HepG2 (cell line): ENCODE measurements at regions not wholly inside any gene's neighbourhood (a gene's known extent, or its start where the extent isn't known, plus 50 kb on each side); places are given as distances from the start of the nearest gene placed in this dataset.

ENCODE experiments used
- ERF ChIP-seq: IDR thresholded peaks from 2 replicates; pipeline ENCODE4 v1.6.1; 2018; ENCODE audit warnings: missing biosample characterization, missing genetic modification reagents
- EZH2 ChIP-seq: conservative IDR thresholded peaks from 2 replicates; pipeline ENCODE4 v1.6.1; 2012; ENCODE audit warnings: mild to moderate bottlenecking, low read depth, low read length, moderate library complexity
- PHB2 ChIP-seq: fragments of 450-650 bp; IDR thresholded peaks from 2 replicates; pipeline ENCODE4 v1.6.1; 2018; ENCODE audit not compliant: partially characterized antibody
- SIN3A ChIP-seq: IDR thresholded peaks from 2 replicates; pipeline ENCODE4 v1.6.1; 2011; ENCODE audit warnings: low read depth, mild to moderate bottlenecking, control low read depth, low read length, borderline replicate concordance
- ZKSCAN8 ChIP-seq: IDR thresholded peaks from 2 replicates; pipeline ENCODE4 v1.6.1; 2016; ENCODE audit warnings: borderline replicate concordance, missing genetic modification reagents, missing compliant biosample characterization
- ZNF143 ChIP-seq: sonication (generic); formaldehyde crosslinking; IDR thresholded peaks from 2 replicates; pipeline ENCODE4 v1.4.0; 2020; ENCODE audit warnings: missing genetic modification reagents
- ZNF746 ChIP-seq: sonication (generic); formaldehyde crosslinking; IDR thresholded peaks from 2 replicates; pipeline ENCODE4 v1.8.0; 2022; ENCODE audit warnings: mild to moderate bottlenecking, missing genetic modification reagents
- TF ChIP-seq, protein P1 (sequence below): sonication (generic); formaldehyde crosslinking; IDR thresholded peaks from 2 replicates; pipeline ENCODE4 v1.4.0; 2020; ENCODE audit warnings: low read depth, mild to moderate bottlenecking, missing genetic modification reagents
- TF ChIP-seq, protein P2 (sequence below): sonication (generic); formaldehyde crosslinking; IDR thresholded peaks from 2 replicates; pipeline ENCODE4 v1.5.0; 2020; ENCODE audit warnings: mild to moderate bottlenecking, missing genetic modification reagents, moderate library complexity
- TF ChIP-seq, protein P3 (sequence below), 2 experiments: IDR thresholded peaks; 2 replicates each; pipeline ENCODE4 v1.6.1; 2011 to 2012; ENCODE audit warnings: low read length in 2 of 2, borderline replicate concordance in 1 of 2, low read depth in 1 of 2, mild to moderate bottlenecking in 1 of 2, moderate library complexity in 1 of 2

DNA sequence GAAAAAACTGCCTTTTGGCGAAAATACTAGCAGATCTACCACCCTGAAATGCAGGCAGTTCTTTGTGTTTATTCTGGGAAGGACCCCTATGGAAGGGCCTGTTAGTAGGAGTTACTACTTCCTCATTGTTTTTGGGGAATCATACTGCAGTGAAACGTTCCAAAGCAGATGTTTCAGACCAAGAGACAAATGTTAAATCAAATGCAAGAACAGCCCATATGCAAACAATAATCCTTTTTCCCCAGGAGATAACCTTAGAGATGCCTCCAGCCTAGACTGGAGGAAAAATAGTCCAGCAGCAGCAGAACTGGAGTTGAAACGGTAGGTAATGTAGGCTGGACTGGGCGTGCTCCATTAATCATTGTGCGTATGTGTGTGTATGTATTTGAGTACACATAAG, 65.9 kb upstream of the VWDE start:
- TF ChIP-seq ZNF143 (no peak), ERF (CRISPR knock-in tag) (no peak), SIN3A (no peak), ZKSCAN8 (CRISPR knock-in tag) (no peak), ZNF746 (CRISPR knock-in tag) (no peak), PHB2 (no peak), EZH2 (no peak)
- TF ChIP-seq, protein P1, sequence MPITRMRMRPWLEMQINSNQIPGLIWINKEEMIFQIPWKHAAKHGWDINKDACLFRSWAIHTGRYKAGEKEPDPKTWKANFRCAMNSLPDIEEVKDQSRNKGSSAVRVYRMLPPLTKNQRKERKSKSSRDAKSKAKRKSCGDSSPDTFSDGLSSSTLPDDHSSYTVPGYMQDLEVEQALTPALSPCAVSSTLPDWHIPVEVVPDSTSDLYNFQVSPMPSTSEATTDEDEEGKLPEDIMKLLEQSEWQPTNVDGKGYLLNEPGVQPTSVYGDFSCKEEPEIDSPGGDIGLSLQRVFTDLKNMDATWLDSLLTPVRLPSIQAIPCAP (CRISPR knock-in tag): no peak
- TF ChIP-seq, protein P2, sequence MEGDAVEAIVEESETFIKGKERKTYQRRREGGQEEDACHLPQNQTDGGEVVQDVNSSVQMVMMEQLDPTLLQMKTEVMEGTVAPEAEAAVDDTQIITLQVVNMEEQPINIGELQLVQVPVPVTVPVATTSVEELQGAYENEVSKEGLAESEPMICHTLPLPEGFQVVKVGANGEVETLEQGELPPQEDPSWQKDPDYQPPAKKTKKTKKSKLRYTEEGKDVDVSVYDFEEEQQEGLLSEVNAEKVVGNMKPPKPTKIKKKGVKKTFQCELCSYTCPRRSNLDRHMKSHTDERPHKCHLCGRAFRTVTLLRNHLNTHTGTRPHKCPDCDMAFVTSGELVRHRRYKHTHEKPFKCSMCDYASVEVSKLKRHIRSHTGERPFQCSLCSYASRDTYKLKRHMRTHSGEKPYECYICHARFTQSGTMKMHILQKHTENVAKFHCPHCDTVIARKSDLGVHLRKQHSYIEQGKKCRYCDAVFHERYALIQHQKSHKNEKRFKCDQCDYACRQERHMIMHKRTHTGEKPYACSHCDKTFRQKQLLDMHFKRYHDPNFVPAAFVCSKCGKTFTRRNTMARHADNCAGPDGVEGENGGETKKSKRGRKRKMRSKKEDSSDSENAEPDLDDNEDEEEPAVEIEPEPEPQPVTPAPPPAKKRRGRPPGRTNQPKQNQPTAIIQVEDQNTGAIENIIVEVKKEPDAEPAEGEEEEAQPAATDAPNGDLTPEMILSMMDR: no peak
- TF ChIP-seq, protein P3, sequence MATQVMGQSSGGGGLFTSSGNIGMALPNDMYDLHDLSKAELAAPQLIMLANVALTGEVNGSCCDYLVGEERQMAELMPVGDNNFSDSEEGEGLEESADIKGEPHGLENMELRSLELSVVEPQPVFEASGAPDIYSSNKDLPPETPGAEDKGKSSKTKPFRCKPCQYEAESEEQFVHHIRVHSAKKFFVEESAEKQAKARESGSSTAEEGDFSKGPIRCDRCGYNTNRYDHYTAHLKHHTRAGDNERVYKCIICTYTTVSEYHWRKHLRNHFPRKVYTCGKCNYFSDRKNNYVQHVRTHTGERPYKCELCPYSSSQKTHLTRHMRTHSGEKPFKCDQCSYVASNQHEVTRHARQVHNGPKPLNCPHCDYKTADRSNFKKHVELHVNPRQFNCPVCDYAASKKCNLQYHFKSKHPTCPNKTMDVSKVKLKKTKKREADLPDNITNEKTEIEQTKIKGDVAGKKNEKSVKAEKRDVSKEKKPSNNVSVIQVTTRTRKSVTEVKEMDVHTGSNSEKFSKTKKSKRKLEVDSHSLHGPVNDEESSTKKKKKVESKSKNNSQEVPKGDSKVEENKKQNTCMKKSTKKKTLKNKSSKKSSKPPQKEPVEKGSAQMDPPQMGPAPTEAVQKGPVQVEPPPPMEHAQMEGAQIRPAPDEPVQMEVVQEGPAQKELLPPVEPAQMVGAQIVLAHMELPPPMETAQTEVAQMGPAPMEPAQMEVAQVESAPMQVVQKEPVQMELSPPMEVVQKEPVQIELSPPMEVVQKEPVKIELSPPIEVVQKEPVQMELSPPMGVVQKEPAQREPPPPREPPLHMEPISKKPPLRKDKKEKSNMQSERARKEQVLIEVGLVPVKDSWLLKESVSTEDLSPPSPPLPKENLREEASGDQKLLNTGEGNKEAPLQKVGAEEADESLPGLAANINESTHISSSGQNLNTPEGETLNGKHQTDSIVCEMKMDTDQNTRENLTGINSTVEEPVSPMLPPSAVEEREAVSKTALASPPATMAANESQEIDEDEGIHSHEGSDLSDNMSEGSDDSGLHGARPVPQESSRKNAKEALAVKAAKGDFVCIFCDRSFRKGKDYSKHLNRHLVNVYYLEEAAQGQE (IDR thresholded peaks at IDR 0.05; ENCODE audit: borderline replicate concordance in 1 of 2, low read depth in 1 of 2, low read length in 2 of 2): no peak
